ENCODE measurements at regions not wholly inside any gene's neighbourhood (a gene's known extent, or its start where the extent isn't known, plus 50 kb on each side); places are given as distances from the start of the nearest gene placed in this dataset.

DNA sequence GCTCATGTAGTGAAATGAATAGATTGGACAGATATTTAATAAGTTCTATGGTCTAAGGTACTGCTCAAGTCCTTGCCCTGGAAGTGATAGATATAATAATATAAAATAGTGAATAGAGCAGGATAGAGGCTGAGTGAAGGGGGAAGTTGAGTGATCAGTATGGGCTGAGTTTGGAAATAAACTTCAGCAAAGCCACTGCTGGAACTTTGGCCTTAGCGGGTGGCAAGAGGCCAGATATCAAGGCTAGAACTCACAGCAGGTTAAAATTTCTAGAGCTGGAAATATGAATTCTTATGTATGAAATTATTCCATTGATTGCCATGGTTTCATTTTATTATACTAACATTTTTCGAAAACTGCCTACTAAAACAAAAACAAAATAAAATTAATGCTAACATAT lies 267.6 kb upstream of the DPH6 start:
- no peak for TF ChIP-seq POLR2AphosphoS5 (IDR thresholded peaks at IDR 0.05; ENCODE audit: low read depth, low read length)
- no peak for TF ChIP-seq SIN3A (IDR thresholded peaks at IDR 0.05; ENCODE audit: borderline replicate concordance, insufficient read depth, low read length)
- TF ChIP-seq FOXP2 (optimal IDR thresholded peaks at IDR 0.05; ENCODE audit: borderline replicate concordance, extremely low read depth, extremely low read length, insufficient read depth), result no peak
- TF ChIP-seq TAF1 (IDR thresholded peaks at IDR 0.05; ENCODE audit: borderline replicate concordance, insufficient read depth, low read length), result no peak
- no peak for TF ChIP-seq REST (IDR thresholded peaks at IDR 0.05; ENCODE audit: insufficient read depth in 1 of 2, low read depth in 2 of 2, low read length in 2 of 2)

DNA sequence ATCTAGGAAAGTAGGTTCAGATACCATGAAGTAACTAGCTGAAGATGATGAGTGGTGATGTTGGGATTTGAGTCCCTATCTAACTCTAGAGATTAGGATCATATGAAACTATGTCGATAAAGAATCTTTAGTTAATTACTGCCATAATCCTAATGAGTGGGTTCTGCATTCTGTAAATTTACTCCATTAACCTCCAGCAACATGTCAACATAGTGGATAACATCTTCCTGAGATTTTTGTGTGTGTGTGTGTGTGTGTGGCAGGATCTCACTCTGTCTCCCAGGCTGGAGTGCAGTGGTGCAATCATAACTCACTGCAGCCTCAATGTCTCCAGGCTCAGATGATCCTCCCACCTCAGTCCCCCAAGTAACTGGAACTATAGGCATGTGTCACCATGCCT lies 272.9 kb upstream of the DPH6 start:
- TF ChIP-seq SIN3A (IDR thresholded peaks at IDR 0.05; ENCODE audit: borderline replicate concordance, insufficient read depth, low read length) (no peak), REST (IDR thresholded peaks at IDR 0.05; ENCODE audit: insufficient read depth in 1 of 2, low read depth in 2 of 2, low read length in 2 of 2) (no peak), FOXP2 (optimal IDR thresholded peaks at IDR 0.05; ENCODE audit: borderline replicate concordance, extremely low read depth, extremely low read length, insufficient read depth) (no peak), TAF1 (IDR thresholded peaks at IDR 0.05; ENCODE audit: borderline replicate concordance, insufficient read depth, low read length) (no peak)

DNA sequence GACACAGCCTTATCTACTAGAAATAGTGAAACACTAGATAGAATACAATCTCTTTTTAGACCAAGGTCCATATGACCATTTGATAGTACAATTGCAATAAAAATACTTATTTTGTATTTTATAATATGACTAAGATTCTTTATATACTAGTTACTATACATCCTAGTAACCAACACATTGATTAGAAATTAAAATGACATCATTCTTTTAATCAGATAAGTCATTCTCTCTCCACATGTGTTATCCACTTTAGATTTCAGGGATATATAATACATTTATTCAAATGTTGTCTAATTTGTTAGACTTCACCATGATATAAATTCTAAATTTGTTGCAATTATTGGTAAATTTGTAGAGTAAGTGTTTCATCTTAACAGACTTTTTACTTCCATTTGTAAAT lies 276.2 kb upstream of the DPH6 start:
- TF ChIP-seq REST (IDR thresholded peaks at IDR 0.05; ENCODE audit: insufficient read depth in 1 of 2, low read depth in 2 of 2, low read length in 2 of 2), result no peak
- no peak for TF ChIP-seq FOXP2 (optimal IDR thresholded peaks at IDR 0.05; ENCODE audit: borderline replicate concordance, extremely low read depth, extremely low read length, insufficient read depth)
- TF ChIP-seq TAF1 (IDR thresholded peaks at IDR 0.05; ENCODE audit: borderline replicate concordance, insufficient read depth, low read length), result no peak
- no peak for TF ChIP-seq POLR2AphosphoS5 (IDR thresholded peaks at IDR 0.05; ENCODE audit: low read depth, low read length)
- no peak for TF ChIP-seq SIN3A (IDR thresholded peaks at IDR 0.05; ENCODE audit: borderline replicate concordance, insufficient read depth, low read length)

GRCh38 chr15:35827141-35827540 lies 281.2 kb upstream of the DPH6 start:
- TF ChIP-seq FOXP2 (optimal IDR thresholded peaks at IDR 0.05; ENCODE audit: borderline replicate concordance, extremely low read depth, extremely low read length, insufficient read depth), result no peak
- no peak for TF ChIP-seq POLR2AphosphoS5 (IDR thresholded peaks at IDR 0.05; ENCODE audit: low read depth, low read length)
- TF ChIP-seq REST (IDR thresholded peaks at IDR 0.05; ENCODE audit: insufficient read depth in 1 of 2, low read depth in 2 of 2, low read length in 2 of 2), result no peak
- TF ChIP-seq SIN3A (IDR thresholded peaks at IDR 0.05; ENCODE audit: borderline replicate concordance, insufficient read depth, low read length), result no peak
- no peak for TF ChIP-seq TAF1 (IDR thresholded peaks at IDR 0.05; ENCODE audit: borderline replicate concordance, insufficient read depth, low read length)

DNA sequence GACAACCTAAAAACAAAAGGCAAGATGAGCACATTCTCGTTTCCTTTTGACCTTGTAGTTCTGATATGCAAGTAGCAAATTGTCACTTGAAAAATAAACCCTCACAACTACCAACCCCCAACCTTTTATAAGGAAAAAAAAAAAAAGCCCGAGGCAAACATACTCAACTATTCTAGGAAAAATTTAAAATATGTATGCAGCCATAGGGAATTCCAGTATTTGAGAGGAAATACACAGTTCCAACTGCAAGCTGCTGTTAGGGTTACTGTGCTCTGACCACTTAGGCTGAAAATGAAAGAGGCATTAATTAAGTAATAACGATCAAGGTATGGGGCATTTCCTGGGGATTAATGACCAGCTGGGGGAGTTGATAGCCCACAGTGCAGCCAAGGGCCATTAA lies 281.9 kb upstream of the DPH6 start:
- TF ChIP-seq SIN3A (IDR thresholded peaks at IDR 0.05; ENCODE audit: borderline replicate concordance, insufficient read depth, low read length), result no peak
- TF ChIP-seq FOXP2 (optimal IDR thresholded peaks at IDR 0.05; ENCODE audit: borderline replicate concordance, extremely low read depth, extremely low read length, insufficient read depth), result no peak
- TF ChIP-seq TAF1 (IDR thresholded peaks at IDR 0.05; ENCODE audit: borderline replicate concordance, insufficient read depth, low read length), result no peak
- no peak for TF ChIP-seq POLR2AphosphoS5 (IDR thresholded peaks at IDR 0.05; ENCODE audit: low read depth, low read length)
- TF ChIP-seq REST (IDR thresholded peaks at IDR 0.05; ENCODE audit: insufficient read depth in 1 of 2, low read depth in 2 of 2, low read length in 2 of 2), result no peak
